HUES64 (cell line): ENCODE measurements at regions not wholly inside any gene's neighbourhood (a gene's known extent, or its start where the extent isn't known, plus 50 kb on each side); places are given as distances from the start of the nearest gene placed in this dataset.

Source experiments
- H3K27ac ChIP-seq: 2 replicates; pipeline ENCODE4 v1.7.0; 2013; ENCODE audit warnings: low read depth, low read length, inconsistent platforms
- H3K27me3 ChIP-seq: 2 replicates; pipeline ENCODE4 v1.6.1; 2013; ENCODE audit warnings: mild to moderate bottlenecking, low read length; ENCODE audit not compliant: insufficient read depth
- H3K36me3 ChIP-seq: 2 replicates; pipeline ENCODE4 v1.6.1; 2013; ENCODE audit warnings: mild to moderate bottlenecking, low read length; ENCODE audit not compliant: insufficient read depth
- H3K4me1 ChIP-seq: 2 replicates; pipeline ENCODE4 v1.6.1; 2013; ENCODE audit warnings: mild to moderate bottlenecking, low read length, moderate library complexity; ENCODE audit not compliant: insufficient read depth
- H3K4me3 ChIP-seq: 2 replicates; pipeline ENCODE4 v1.5.1; 2013; ENCODE audit warnings: mild to moderate bottlenecking, low read length, moderate library complexity
- H3K9ac ChIP-seq: 2 replicates; pipeline ENCODE4 v1.6.1; 2013; ENCODE audit warnings: mild to moderate bottlenecking, low read depth, low read length
- H3K9me3 ChIP-seq: 2 replicates; pipeline ENCODE4 v1.6.1; 2013; ENCODE audit warnings: low read depth, low read length; ENCODE audit not compliant: insufficient read depth
- WGBS: fragments of 150-250, 120-280 bp; methylation state at CpG from one replicate; pipeline ENCODE4 v1.1.7; 2013; ENCODE audit warnings: missing lambda C conversion rate; 5-methylcytosine and 5-hydroxymethylcytosine counted together

GRCh38 chr18:71666481-71666880, 877.7 kb downstream of the CBLN2 start:
- no peak overlapping the region for H3K9ac ChIP-seq
- H3K4me1 ChIP-seq, result no peaks in the 10 kb centered on the region

GRCh38 chr18:71665131-71665530, 879.0 kb downstream of the CBLN2 start:
- no peak overlapping the region for H3K4me3 ChIP-seq
- peaks cover 83% of the 10 kb centered on the region for H3K9me3 ChIP-seq
- H3K4me1 ChIP-seq, result no peaks in the 10 kb centered on the region
- H3K36me3 ChIP-seq, result no peaks in the 10 kb centered on the region
- H3K27me3 ChIP-seq, result no peaks in the 10 kb centered on the region
- no peak overlapping the region for H3K9ac ChIP-seq
- H3K27ac ChIP-seq, result no peak overlapping the region

More at GRCh38 chr18:71666481-71666880, 877.7 kb downstream of the CBLN2 start:
- peaks cover 80% of the 10 kb centered on the region for H3K9me3 ChIP-seq
- H3K27ac ChIP-seq, result no peak overlapping the region
- WGBS, result 77% methylated on average over 2 of the region's 2 CpGs
- H3K27me3 ChIP-seq, result no peaks in the 10 kb centered on the region
- no peak overlapping the region for H3K4me3 ChIP-seq
- no peaks in the 10 kb centered on the region for H3K36me3 ChIP-seq

- no peaks in the 10 kb centered on the region for H3K4me1 ChIP-seq
- H3K27me3 ChIP-seq, result no peaks in the 10 kb centered on the region
- H3K9ac ChIP-seq, result no peak overlapping the region
- H3K36me3 ChIP-seq, result no peaks in the 10 kb centered on the region
- H3K4me3 ChIP-seq, result no peak overlapping the region
- 90% methylated on average over 10 of the region's 12 CpGs for WGBS
- H3K9me3 ChIP-seq, result peaks cover 82% of the 10 kb centered on the region
- H3K27ac ChIP-seq, result no peak overlapping the region
Measured at GRCh38 chr18:71643822-71644221, 900.3 kb downstream of the CBLN2 start.

GRCh38 chr18:71630696-71631095, 913.4 kb downstream of the CBLN2 start:
- H3K9ac ChIP-seq, result no peak overlapping the region
- no peak overlapping the region for H3K4me3 ChIP-seq
- WGBS, result 86% methylated on average over 3 of the region's 3 CpGs
- H3K4me1 ChIP-seq, result no peaks in the 10 kb centered on the region
- H3K36me3 ChIP-seq, result no peaks in the 10 kb centered on the region
- peaks cover 85% of the 10 kb centered on the region for H3K9me3 ChIP-seq
- no peaks in the 10 kb centered on the region for H3K27me3 ChIP-seq
- H3K27ac ChIP-seq, result no peak overlapping the region

GRCh38 chr18:71625556-71626090, 918.5 kb downstream of the CBLN2 start:
- no CpG with 5 or more reads among the region's 1 CpG for WGBS
- Histone ChIP-seq H3K27me3 (no peaks in the 10 kb centered on the region), H3K9ac (no peak overlapping the region), H3K27ac (no peak overlapping the region), H3K4me1 (no peaks in the 10 kb centered on the region), H3K4me3 (no peak overlapping the region), H3K36me3 (no peaks in the 10 kb centered on the region), H3K9me3 (peaks cover 91% of the 10 kb centered on the region)

- no peaks in the 10 kb centered on the region for H3K27me3 ChIP-seq
- no CpG with 5 or more reads among the region's 1 CpG for WGBS
- peaks cover 94% of the 10 kb centered on the region for H3K9me3 ChIP-seq
- no peak overlapping the region for H3K4me3 ChIP-seq
- no peaks in the 10 kb centered on the region for H3K36me3 ChIP-seq
- H3K9ac ChIP-seq, result no peak overlapping the region
- no peaks in the 10 kb centered on the region for H3K4me1 ChIP-seq
- no peak overlapping the region for H3K27ac ChIP-seq
Measured at GRCh38 chr18:71598374-71598773, 945.8 kb downstream of the CBLN2 start.

- peaks cover 91% of the 10 kb centered on the region for H3K9me3 ChIP-seq
- H3K9ac ChIP-seq, result no peak overlapping the region
- 90% methylated on average over 1 of the region's 1 CpG for WGBS
- no peaks in the 10 kb centered on the region for H3K4me1 ChIP-seq
- no peaks in the 10 kb centered on the region for H3K27me3 ChIP-seq
- H3K4me3 ChIP-seq, result no peak overlapping the region
- no peaks in the 10 kb centered on the region for H3K36me3 ChIP-seq
- no peak overlapping the region for H3K27ac ChIP-seq
Measured at GRCh38 chr18:71597219-71597618, 946.9 kb downstream of the CBLN2 start.

- peaks cover 90% of the 10 kb centered on the region for H3K9me3 ChIP-seq
Measured at GRCh38 chr18:71583252-71583651, 960.9 kb downstream of the CBLN2 start.

GRCh38 chr18:71554686-71555085, 989.5 kb downstream of the CBLN2 start:
- no peaks in the 10 kb centered on the region for H3K27me3 ChIP-seq
- H3K9me3 ChIP-seq, result peaks cover 95% of the 10 kb centered on the region
- no peaks in the 10 kb centered on the region for H3K36me3 ChIP-seq
- 92% methylated on average over 2 of the region's 2 CpGs for WGBS
- no peak overlapping the region for H3K4me3 ChIP-seq
- no peak overlapping the region for H3K9ac ChIP-seq
- no peaks in the 10 kb centered on the region for H3K4me1 ChIP-seq
- no peak overlapping the region for H3K27ac ChIP-seq

More at GRCh38 chr18:71583252-71583651, 960.9 kb downstream of the CBLN2 start:
- H3K27me3 ChIP-seq, result no peaks in the 10 kb centered on the region
- H3K36me3 ChIP-seq, result no peaks in the 10 kb centered on the region
- H3K4me1 ChIP-seq, result no peaks in the 10 kb centered on the region
- no peak overlapping the region for H3K27ac ChIP-seq
- no peak overlapping the region for H3K4me3 ChIP-seq
- 85% methylated on average over 4 of the region's 4 CpGs for whole genome bisulfite sequencing
- H3K9ac ChIP-seq, result no peak overlapping the region

GRCh38 chr18:71541643-71542042, 1002.5 kb downstream of the CBLN2 start:
- WGBS, result 72% methylated on average over 3 of the region's 3 CpGs
- peaks cover 86% of the 10 kb centered on the region for H3K9me3 ChIP-seq

GRCh38 chr18:71529703-71530303, 1014.3 kb downstream of the CBLN2 start:
- Histone ChIP-seq H3K27me3 (no peaks in the 10 kb centered on the region), H3K36me3 (no peaks in the 10 kb centered on the region), H3K9ac (no peak overlapping the region), H3K4me1 (no peaks in the 10 kb centered on the region), H3K4me3 (no peak overlapping the region), H3K9me3 (peaks cover 96% of the 10 kb centered on the region), H3K27ac (no peak overlapping the region)
- 79% methylated on average over 3 of the region's 3 CpGs for WGBS

More at GRCh38 chr18:71541643-71542042, 1002.5 kb downstream of the CBLN2 start:
- no peak overlapping the region for H3K4me3 ChIP-seq
- no peak overlapping the region for H3K27ac ChIP-seq
- H3K36me3 ChIP-seq, result no peaks in the 10 kb centered on the region
- H3K4me1 ChIP-seq, result no peaks in the 10 kb centered on the region
- no peaks in the 10 kb centered on the region for H3K27me3 ChIP-seq
- no peak overlapping the region for H3K9ac ChIP-seq
